ENCODE measurements at regions not wholly inside any gene's neighbourhood (a gene's known extent, or its start where the extent isn't known, plus 50 kb on each side); places are given as distances from the start of the nearest gene placed in this dataset.

- DNase-seq (ENCODE audit: low read depth, low spot score), result no peak
- H3K4me1 Mint-ChIP-seq, result peaks cover 3% of the 10 kb centered on the region
- no peak overlapping the region for H3K27ac Mint-ChIP-seq (ENCODE audit: unreplicated experiment)
- H3K4me3 Mint-ChIP-seq, result no peak overlapping the region
- H3K36me3 Mint-ChIP-seq (ENCODE audit: low read depth), result no peaks in the 10 kb centered on the region
- TF ChIP-seq CTCF (conservative IDR thresholded peaks at IDR 0.05), result no peak
- H3K9me3 Mint-ChIP-seq, result no peaks in the 10 kb centered on the region
- peaks cover 29% of the 10 kb centered on the region for H3K27me3 Mint-ChIP-seq (ENCODE audit: low read depth)
Observed at GRCh38 chr2:18498531-18498930, 61.9 kb downstream of the RDH14 start.

- no peak for TF ChIP-seq CTCF (conservative IDR thresholded peaks at IDR 0.05)
- Mint-ChIP-seq H3K4me1 (peaks cover 3% of the 10 kb centered on the region), H3K4me3 (no peak overlapping the region), H3K36me3 (ENCODE audit: low read depth) (no peaks in the 10 kb centered on the region), H3K27ac (ENCODE audit: unreplicated experiment) (no peak overlapping the region), H3K9me3 (no peaks in the 10 kb centered on the region), H3K27me3 (ENCODE audit: low read depth) (peaks cover 36% of the 10 kb centered on the region)
- no peak for DNase-seq (ENCODE audit: low read depth, low spot score)
Observed at GRCh38 chr2:18496516-18496915, 63.9 kb downstream of the RDH14 start.

GRCh38 chr2:18495058-18495457, 65.4 kb downstream of the RDH14 start:
- no peak for DNase-seq (ENCODE audit: low read depth, low spot score)
- H3K4me1 Mint-ChIP-seq, result peaks cover 3% of the 10 kb centered on the region

GRCh38 chr2:18492721-18493120, 67.7 kb downstream of the RDH14 start:
- no peak for TF ChIP-seq CTCF (conservative IDR thresholded peaks at IDR 0.05)
- Mint-ChIP-seq H3K36me3 (ENCODE audit: low read depth) (no peaks in the 10 kb centered on the region), H3K27ac (ENCODE audit: unreplicated experiment) (no peak overlapping the region), H3K27me3 (ENCODE audit: low read depth) (peaks cover 30% of the 10 kb centered on the region), H3K4me3 (no peak overlapping the region), H3K4me1 (peaks cover 3% of the 10 kb centered on the region), H3K9me3 (no peaks in the 10 kb centered on the region)
- no peak for DNase-seq (ENCODE audit: low read depth, low spot score)

More at GRCh38 chr2:18495058-18495457, 65.4 kb downstream of the RDH14 start:
- Mint-ChIP-seq H3K27me3 (ENCODE audit: low read depth) (peaks cover 34% of the 10 kb centered on the region), H3K36me3 (ENCODE audit: low read depth) (no peaks in the 10 kb centered on the region), H3K4me3 (no peak overlapping the region), H3K27ac (ENCODE audit: unreplicated experiment) (no peak overlapping the region), H3K9me3 (no peaks in the 10 kb centered on the region)
- no peak for TF ChIP-seq CTCF (conservative IDR thresholded peaks at IDR 0.05)

- H3K27ac Mint-ChIP-seq (ENCODE audit: unreplicated experiment), result no peak overlapping the region
- no peak for TF ChIP-seq CTCF (conservative IDR thresholded peaks at IDR 0.05)
- H3K36me3 Mint-ChIP-seq (ENCODE audit: low read depth), result no peaks in the 10 kb centered on the region
- no peak for DNase-seq (ENCODE audit: low read depth, low spot score)
- peaks cover 3% of the 10 kb centered on the region for H3K4me1 Mint-ChIP-seq
- H3K9me3 Mint-ChIP-seq, result no peaks in the 10 kb centered on the region
- H3K4me3 Mint-ChIP-seq, result no peak overlapping the region
- H3K27me3 Mint-ChIP-seq (ENCODE audit: low read depth), result peaks cover 30% of the 10 kb centered on the region
Observed at GRCh38 chr2:18491577-18491976, 68.9 kb downstream of the RDH14 start.

GRCh38 chr2:18490901-18491300, 69.6 kb downstream of the RDH14 start:
- Mint-ChIP-seq H3K9me3 (no peaks in the 10 kb centered on the region), H3K36me3 (ENCODE audit: low read depth) (no peaks in the 10 kb centered on the region), H3K27ac (ENCODE audit: unreplicated experiment) (no peak overlapping the region), H3K27me3 (ENCODE audit: low read depth) (peaks cover 30% of the 10 kb centered on the region), H3K4me3 (no peak overlapping the region), H3K4me1 (peaks cover 3% of the 10 kb centered on the region)
- DNase-seq (ENCODE audit: low read depth, low spot score), result no peak
- TF ChIP-seq CTCF (conservative IDR thresholded peaks at IDR 0.05), result no peak

Data from neural crest cell (in vitro differentiated cells).